NCI-H524 (cell line): ENCODE measurements at regions not wholly inside any gene's neighbourhood (a gene's known extent, or its start where the extent isn't known, plus 50 kb on each side); places are given as distances from the start of the nearest gene placed in this dataset.
"Not testable (repeated sequence)": the region's sequence is repeated elsewhere in the genome, so short reads cannot be mapped to it uniquely, and the experiment has no call there.

Experiments
- DNase-seq, 2 experiments: peaks; one replicate each; lab custom pipeline; 2025; lab: John Stamatoyannopoulos, UW

DNA sequence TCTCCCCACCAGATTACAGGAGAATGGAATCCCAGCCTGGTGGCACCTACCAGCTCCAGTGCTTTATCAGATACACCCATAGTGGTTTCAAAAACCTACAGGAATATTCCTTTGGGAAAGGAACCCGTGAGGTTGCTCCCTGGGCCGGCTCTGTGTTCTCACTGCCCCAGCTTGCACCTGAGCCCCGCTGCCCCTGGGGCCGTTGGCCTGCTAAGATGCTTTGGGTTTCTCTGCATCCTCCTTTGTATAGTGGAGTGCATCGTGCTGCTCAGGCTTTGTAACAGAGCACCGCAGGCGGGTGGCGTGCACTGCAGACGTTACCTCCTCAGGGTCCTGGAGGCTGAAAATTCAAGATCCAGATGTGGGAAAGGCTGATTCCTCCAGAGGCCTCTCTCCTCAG, 414.1 kb downstream of the BRD1 start:
- DNase-seq, result no peak

DNA sequence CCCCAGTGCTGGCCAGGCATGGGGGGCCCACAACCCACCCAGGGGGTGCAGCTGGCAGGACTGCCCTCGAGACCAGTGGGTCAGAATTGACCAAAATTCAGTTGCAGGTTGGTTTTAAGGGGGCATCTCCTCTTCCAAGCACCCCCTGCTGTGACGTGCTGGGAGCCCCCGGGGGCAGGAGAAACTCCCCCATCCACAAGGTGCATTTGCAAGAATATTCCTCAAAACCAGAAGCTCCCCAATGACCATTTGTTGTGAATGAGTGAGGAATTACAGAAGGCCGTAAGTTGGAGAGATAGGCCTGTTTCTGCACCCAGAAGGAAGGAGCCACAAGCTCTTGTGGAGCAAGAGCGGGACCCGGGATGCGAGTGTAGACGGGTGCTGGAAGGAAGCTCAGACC, 414.5 kb downstream of the BRD1 start:
- no peak for DNase-seq

DNA sequence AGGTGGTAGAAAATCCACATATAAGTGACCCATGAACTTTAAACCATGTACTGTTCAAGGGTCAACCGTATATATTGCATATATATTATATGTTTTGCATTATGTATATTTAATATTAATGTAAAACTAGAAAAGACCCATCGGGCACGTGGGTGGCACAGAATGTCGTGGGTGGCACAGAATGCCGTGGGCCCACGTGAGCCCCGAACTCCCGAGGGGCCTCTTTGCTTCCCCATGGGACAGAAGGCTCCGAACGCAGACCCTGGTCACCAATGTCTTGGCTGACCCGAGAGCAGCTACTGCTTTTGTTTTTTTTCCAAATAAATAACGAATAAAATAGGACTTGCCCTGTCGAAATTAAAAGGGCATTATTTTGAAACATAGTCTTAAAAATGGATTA, 415.4 kb downstream of the BRD1 start:
- no peak for DNase-seq

DNA sequence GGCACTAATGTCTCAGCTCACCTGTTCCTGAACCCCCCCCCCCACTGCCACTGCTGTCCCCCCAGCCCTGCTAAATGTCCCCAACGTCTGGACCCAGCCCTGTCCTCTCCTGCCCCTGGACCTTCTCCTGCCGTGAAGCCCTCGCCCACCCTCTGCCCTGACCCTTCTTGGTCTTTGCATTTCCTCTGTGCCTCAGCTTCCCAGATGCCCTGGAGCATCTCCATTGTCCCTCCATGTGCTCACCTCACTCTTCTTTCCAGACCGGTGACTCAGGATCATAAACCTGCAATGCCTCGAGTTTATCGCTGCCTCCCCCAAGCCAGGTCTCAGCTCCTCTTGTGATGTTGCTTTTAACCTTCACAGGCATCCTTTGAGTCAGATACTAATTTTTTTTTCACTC, 416.4 kb downstream of the BRD1 start:
- DNase-seq, result no peak

DNA sequence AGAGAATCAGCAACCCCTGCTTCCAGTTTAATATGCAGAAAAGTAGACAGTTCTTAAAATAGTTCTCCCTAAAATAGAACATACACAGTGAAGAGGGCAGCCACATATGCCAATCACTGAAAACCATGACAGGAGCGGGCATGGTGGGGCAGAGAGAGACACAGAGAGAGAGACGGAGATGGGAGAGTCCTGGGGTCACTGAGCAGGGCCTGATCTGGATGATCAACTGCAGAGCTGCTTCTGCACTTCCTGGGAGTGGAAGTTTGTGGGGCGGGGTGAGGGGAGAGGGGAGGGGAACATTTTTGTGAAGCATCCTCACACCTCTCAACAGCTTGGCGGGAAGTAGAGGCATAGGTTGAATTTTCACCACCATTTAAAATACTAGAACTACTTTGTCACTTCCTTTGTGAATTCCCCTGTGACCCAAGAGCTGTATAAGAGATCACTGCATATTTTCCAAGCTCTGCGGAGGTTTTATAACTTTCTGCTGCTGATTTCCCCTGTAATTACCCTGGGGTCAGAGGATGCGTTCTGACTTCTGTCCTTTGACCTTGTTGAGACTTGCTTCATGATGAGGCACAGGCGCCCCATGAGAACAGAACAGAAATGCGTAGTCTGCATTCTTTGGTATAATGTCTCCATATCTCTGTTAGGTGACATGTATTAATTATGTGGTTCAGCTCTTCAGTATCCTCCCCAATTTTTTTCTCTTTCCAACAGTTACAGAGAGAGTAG, 419.4 kb downstream of the BRD1 start:
- no peak for DNase-seq

DNA sequence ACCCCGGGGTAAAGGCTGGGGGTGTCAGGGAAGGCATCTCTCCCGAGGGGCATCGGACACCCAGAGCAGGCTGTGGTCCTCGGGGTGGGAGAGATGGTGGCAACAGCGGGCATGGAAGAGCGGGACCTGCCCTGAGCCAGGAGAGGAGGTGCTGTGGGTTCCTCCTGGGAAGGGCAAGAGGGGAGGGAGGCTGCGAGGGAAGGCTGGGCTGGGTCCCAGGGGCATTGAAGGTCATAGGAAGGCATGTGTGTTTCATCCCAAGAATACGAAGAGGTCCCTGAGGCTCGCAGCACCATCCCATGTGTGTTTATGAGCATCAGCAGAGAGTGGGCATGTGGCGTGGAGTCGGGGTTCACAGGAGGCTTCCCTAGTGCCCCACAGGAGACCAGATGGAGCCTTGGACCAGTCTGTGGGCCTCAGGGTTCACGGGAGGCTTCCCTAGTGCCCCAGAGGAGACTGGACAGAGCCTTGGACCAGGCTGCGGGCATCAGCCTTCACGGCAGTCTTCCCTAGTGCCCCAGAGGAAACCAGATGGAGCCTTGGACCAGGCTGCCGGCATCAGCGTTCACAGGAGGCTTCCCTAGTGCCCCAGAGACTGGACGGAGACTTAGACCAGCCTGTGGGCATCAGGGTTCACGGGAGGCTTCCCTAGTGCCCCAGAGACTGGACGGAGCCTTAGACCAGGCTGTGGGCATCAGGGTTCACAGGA, 420.6 kb downstream of the BRD1 start:
- DNase-seq, result no peak

DNA sequence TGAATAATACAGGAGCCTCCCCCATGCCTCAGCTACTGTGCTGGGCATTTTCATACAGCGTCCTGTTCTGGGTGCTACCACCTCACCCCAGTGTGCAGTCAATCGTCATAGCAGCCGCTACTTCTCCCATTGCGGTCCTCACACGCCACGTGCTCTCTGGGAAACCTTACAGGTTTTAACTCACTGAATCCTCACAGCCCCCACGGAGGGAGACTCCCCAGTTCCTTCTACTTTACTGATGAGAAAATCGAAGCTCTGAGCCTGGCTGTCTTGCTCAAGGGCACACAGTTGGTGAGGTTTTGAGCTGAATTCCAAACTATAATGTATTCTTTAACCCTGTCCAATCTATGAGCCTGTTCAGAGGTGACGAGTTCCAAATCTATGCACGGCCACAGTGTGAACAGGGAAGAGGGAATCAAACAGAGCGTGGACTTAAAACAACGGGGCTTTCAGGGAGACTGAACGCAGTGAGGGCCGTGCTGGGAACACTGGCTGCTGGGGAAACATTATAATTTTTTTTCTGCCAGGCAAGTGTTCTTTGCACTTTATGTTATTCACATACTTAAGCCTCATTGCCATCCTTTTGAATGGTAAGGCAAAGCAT, 421.5 kb downstream of the BRD1 start:
- no peak for DNase-seq

DNA sequence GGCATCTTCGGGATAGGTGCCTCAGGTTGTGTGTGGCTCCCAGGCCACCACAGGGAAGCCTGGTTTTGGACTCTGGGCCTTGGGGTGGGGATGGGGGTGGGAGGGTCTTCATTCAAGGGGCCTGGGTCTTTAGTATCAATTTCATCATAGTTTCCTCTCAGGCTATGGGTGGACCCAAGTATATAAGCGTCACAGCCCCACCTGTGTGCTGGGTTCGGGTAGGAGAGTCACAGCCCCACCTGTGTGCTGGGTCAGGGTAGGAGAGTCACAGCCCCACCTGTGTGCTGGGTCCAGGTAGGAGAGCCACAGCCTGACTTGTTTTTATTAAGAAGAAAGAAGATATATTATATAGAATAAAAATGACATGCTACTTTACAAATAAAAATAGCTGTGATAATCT, 422.1 kb downstream of the BRD1 start:
- DNase-seq, result no peak

DNA sequence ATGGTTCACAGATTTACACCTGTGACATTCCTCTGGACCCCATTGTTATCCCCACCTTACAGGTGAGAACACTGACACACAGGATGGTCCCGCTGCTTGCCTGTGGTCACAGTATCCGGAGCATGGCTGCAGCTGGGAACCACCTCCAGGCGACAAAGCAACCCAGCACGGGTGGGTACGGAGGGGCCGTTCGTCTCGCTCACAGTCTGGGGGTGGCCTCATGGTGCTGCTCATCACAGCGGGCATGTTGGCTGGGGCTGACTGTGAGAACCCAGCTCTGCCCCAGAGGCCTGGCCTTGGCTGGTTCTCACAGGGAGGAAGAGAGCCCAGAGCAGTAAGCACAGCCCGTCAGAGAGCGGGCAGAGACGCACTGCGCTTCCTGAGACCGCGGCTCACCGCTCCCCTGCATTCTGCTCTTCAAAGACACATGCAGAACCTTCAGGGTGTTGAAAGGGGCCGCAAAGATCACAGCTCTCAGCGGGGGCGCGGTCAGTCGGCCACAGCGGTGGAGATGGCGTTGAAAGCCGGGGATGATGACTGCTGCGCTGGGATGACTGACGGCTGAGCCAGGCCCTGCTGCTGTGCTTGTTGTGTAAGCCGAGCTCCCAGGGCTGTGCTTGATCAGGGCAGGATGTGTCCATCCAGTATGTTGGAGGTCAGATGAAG, 423.0 kb downstream of the BRD1 start:
- DNase-seq, result no peak

DNA sequence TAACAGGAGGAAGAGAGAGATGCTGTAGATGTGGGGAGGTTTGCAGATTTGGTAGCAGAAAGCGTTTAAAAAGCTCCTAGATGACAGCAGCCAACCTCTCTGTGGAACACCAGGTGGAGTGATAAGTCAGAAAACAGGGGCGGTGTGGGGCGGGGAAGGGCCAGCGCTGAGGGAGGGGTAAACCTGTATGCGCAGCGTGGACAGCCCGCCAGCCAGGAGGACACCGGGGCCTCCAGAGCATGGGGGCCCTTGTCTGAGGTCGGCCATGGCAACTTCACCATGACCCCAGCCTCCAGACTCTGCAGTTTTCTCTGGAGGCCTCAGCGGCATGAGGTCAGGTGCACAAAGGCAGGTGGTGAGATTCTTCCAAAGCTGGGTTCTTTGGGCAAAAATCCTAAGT, 423.7 kb downstream of the BRD1 start:
- no peak for DNase-seq

DNA sequence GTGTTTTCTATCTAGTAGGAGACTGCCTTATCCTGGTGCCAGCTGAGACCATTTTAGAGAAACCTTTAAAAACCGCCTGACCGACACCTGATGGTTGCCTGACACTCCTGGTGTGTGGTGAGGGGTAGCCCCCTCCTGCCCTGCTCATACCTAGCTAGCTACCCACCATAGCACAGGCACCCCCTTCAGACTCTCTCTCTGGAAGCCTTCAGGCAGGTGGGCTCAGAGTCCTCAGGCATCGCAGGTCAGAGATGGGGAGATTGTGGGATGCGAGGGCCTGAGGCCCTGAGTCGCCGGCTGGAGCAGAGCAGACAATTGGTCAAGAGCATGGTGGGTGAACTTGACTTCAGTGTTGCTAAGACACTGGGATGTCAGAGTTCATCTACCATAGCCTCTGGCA, 424.6 kb downstream of the BRD1 start:
- no peak for DNase-seq

DNA sequence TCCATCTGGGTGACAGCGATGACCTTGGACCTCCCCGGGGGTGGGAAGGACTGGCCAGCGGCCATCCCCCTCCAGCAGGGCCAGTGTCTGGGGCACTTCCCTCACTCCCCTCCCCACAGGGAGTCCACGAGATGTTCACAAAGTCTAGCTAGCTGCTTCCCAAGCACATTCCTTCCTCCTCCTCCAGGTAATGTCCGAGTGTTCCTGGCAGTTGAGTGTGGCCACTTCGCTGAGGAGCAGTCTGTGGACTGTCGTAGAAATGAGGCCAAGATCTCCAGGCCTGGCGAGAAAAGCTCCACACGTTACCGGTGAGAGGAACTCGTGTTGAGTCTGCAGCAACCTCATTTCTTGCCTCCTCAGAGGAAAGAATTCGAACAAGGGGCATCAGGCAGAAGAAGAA, 425.5 kb downstream of the BRD1 start:
- DNase-seq, result no peak

DNA sequence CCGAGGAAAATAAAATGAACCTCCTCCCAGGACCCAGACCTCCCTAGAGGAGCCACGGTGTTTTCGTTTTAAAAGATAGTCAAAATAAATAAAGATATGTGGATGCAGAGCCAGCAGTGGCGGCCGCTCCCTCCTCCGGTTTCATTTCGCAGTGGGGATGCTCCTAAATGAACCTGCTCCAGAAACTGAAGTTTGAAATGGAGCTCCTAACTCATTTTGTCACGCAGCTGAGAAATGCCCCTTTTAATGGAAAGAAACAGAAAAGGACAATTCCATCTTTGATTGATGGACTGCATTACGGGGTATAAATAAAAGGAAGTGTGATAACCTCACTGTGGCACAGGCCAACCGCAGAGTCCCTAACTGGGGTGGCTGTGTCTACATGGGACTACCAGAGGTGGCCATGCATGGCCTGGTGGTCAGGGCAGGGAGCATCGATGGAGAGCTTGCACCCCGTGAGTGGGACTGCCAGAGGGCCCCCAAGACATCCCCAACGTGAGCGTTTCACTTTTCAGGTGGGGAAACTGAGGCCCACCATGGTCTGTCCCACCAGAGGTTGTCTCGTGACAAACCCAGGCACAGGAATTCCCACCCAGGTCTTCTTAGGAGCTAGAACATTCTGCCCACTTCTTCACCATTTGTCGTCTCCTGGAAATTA, 426.6 kb downstream of the BRD1 start:
- DNase-seq, result no peak

DNA sequence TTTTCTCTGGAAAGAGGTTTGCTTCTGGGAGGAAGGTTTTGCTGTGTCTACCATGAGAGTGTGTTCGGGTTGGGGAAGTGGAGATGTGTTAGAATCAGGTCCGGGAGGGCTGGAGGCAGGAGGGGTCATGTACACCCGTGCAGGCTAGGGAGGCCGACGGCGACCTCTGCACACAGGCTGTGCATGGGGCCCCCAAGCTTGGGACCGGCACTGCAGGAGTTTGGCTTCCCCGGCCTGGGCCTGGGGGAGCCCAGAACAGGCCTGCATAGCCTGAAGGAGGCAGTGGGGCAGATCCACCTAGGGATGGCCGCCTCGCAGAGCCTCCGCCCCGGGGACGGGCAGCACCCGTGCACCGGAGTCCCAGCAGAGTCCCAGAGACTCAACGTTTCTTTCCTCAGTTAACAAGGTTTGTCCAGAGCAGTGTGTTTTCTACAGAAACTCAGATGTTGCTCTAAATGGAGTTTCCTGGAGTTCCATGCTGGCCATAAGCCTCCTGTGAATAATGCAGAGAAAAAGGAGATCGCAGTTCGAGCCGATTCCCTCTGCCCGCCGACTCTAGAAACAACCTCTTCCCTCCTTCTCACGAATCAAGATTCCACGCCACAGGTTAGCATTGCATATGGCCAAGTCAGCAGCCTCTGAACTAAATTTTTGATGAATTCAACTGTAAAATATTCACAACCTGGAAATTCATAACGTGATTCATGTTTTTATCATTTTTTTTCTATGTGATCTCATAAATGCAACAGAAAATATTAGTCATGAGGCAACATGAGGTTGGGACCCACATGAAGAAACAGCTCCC, 427.3 kb downstream of the BRD1 start:
- no peak for DNase-seq

DNA sequence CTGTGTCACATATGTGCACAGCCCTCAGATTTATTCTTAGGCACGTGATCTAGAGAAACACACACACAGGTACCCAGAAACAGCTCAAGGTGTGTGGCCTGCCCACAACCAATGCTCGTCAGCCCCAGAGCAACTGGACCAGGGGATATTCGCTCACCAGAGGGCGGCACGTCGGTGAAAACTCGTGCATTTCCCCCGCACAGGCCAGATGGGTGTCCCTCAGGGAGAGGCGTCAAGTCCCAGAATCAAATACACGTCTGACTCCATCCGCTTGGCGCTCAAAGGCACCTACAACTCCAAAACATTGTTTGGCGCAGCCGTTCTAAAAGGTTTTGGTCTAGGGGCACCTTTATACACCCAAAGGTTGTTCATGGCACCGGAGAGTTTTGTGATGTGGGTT, 429.0 kb downstream of the BRD1 start:
- DNase-seq, result no peak

DNA sequence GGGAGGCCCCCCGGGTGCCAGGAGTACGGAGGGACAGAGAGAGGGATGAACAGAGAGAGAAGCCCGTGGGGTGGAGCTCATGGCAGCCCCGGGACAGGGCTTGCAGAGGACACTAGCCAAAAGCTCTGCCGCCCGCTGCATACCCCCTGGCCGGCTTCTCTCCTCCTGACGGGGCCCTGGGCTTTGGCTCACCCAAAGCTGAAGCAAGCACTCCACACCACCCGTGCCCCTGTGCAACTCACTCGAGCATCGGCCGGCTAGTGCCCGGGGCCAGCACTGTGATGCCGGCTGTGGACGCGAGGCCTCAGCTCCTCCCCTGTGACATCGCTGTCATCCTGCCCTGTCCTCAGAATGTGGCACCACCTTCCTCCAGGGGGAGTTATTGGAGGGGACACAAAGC, 429.6 kb downstream of the BRD1 start:
- no peak for DNase-seq

DNA sequence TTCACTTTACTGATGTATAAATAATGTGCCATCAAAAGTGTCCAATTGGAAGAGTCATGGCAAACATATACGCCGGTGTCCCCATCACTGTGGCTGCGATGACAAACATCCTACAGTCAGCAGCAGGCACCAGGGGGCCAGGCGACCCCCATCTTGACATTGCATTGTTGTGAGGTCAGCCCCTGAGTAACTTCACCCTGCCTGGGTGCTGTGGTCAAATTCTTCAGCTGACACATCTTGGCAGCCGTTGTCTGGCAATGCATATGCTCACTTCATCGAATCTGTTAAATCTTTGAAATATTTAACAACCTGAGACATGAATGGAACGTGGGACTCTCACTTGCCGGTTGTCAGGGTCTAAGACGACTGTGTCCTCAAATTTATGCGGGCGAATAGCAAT, 430.9 kb downstream of the BRD1 start:
- DNase-seq, result no peak

DNA sequence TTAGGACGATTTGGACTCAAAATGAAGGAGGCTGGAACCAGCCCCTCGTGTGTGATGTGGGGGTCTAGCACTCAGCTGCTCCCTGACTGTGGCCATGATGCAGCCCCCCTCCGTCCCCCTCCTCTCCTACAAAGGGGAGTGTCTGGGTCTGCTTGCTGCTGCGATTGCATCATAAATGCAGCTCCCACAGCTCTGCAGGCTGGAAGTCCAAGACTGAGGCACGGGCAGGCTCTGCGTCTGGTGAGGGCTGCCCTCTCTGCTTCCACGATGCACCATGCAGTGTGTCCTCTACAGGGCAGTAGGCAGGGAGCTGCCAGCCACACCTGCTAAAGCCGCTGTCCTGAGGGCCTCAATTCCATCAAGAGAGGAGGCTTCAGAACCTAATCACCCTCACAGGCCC, 432.1 kb downstream of the BRD1 start:
- no peak for DNase-seq

DNA sequence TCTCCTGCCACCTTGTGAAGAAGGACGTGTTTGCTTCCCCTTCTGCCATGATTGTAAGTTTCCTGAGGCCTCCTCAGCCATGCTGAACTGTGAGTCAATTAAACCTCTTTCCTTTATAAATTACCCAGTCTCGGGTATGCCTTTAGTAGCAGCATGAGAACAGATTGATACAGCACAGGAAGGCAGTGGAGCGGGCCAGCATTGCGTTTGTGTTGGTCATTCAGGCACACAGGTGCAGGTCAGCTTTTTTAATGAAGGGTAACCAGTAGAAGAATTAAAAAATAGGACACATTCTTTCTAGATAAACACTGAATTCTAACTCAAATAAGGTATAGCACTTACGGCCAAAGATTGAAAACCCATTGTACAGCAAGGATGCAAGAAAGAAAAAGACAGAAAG, 432.6 kb downstream of the BRD1 start:
- not testable (repeated sequence) for DNase-seq

DNA sequence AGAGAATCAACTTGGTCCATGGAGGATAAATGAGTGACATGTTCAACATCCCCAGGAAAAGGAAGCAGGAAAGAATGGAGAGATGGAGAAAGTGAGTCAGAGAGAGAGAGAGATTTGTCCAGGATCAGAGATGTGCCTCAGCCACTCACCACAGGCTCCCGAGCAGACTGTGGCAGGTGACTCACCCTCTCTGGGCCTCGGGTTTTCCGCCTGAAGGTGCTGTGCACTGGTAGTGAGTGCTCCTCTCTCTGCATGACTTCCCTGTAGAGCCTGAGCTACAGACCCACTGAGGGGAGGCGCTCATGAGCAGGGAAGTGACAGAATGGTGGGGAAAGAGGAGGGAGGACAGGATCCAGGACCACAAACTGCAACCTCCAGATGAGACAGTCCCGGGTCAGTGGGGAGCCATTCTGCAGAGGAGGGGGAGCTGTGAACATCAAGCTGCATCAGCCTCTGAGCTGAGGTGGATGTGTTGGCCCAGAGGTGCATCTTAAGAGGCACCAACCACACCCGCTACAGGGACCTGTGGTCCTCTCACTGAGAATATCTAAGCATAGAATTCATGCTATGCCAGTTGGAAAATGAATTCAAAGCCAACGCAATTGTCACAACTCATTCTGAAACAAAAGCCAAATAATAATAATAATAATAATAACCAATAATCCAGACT, 433.4 kb downstream of the BRD1 start:
- DNase-seq, result no peak

DNA sequence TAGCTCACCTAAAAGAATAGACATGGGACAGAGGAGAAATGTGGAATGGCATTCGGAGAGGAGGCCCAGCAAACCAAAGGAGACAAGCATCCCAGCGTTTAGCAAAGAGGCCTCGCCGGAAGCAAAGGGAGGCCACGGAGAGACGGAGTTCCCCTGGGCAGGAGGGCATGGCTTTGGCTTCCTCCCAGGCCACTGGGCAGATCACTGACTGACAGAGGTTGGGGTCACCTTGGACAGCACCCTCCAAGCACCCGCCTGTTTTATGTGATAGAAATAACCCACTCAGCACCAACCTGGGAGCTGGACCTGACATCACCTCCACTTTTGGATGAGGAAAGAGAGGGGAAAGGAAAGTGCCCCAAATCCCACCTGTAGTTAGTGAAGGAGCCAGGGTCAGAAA, 434.1 kb downstream of the BRD1 start:
- DNase-seq, result no peak
